ENCODE measurements at regions not wholly inside any gene's neighbourhood (a gene's known extent, or its start where the extent isn't known, plus 50 kb on each side); places are given as distances from the start of the nearest gene placed in this dataset.

DNA sequence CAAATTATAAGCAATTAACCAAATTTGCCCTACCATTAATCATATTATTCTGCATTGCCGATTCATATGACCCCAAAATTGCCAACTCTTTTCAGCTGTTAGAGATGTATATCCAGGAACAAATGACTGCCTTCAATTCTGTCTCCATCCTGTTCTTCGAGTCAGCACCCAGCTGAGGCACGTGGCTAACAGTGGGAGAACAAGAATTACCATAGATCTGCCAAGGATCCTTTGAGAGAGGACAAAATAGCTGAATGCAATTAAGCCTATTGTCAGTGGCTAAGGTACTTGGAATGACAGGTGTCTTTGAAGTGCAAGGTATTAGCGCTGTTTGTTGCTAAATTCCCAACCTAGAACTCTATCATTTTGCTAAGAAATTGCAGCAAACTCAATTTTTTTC, 426.1 kb downstream of the TSHZ3 start:
- TF ChIP-seq CTCF (IDR thresholded peaks at IDR 0.05; ENCODE audit: insufficient read depth, low read length): no peak
- no peak for TF ChIP-seq POLR2AphosphoS5 (IDR thresholded peaks at IDR 0.05; ENCODE audit: low read depth)
- no peak for TF ChIP-seq SPI1 (IDR thresholded peaks at IDR 0.05; ENCODE audit: borderline replicate concordance, low read depth)
- no peak for TF ChIP-seq REST (IDR thresholded peaks at IDR 0.05; ENCODE audit: insufficient replicate concordance, low read depth)
- no peak for TF ChIP-seq GABPA (IDR thresholded peaks at IDR 0.05; ENCODE audit: low read depth)
